Keratinocyte (primary cell): ENCODE measurements at regions not wholly inside any gene's neighbourhood (a gene's known extent, or its start where the extent isn't known, plus 50 kb on each side); places are given as distances from the start of the nearest gene placed in this dataset.

ENCODE experiments used
- DNase-seq: peaks from one replicate; pipeline ENCODE4 v3.0.0-alpha.2; 2011; ENCODE audit warnings: low read depth, missing footprints, low spot score
- FAIRE-seq: peaks from 2 replicates; lab custom pipeline; 2011; peaks lifted over from hg19 to GRCh38; lab: Jason Lieb, UNC
- H2AFZ ChIP-seq: 2 replicates; pipeline ENCODE4 v1.6.0; 2012; ENCODE audit warnings: low read length, control low read depth, inconsistent platforms; ENCODE audit not compliant: control insufficient read depth
- H3K27ac ChIP-seq: 2 replicates; pipeline ENCODE4 v1.5.1; 2011; ENCODE audit warnings: low read length; ENCODE audit not compliant: control insufficient read depth, insufficient read depth
- H3K27me3 ChIP-seq: 3 replicates; pipeline ENCODE4 v1.6.0; 2011; ENCODE audit warnings: low read length; ENCODE audit not compliant: control insufficient read depth, insufficient read depth; ENCODE audit errors: extremely low read depth
- H3K36me3 ChIP-seq, 2 experiments: 2 replicates in 1 of 2; 3 replicates in 1 of 2; pipeline ENCODE4 v1.5.1; 2011; ENCODE audit warnings: low read length in 2 of 2, mild to moderate bottlenecking in 1 of 2; ENCODE audit not compliant: control insufficient read depth in 2 of 2, insufficient read depth in 2 of 2; ENCODE audit errors: extremely low read depth in 1 of 2
- H3K4me1 ChIP-seq: 3 replicates; pipeline ENCODE4 v1.5.1; 2011; ENCODE audit warnings: low read length; ENCODE audit not compliant: control insufficient read depth, insufficient read depth; ENCODE audit errors: extremely low read depth
- H3K4me2 ChIP-seq: 3 replicates; pipeline ENCODE4 v1.6.0; 2011; ENCODE audit warnings: low read depth, low read length; ENCODE audit not compliant: control insufficient read depth, insufficient read depth; ENCODE audit errors: extremely low read depth
- H3K4me3 ChIP-seq, 3 experiments: fragments of 200-600 bp in 1 of 3; sonication (generic) in 1 of 3; 2 replicates in 2 of 3; 3 replicates in 1 of 3; pipeline ENCODE4 v1.5.1; 2011 to 2016; ENCODE audit warnings: low read length in 3 of 3, mild to moderate bottlenecking in 3 of 3, control low read depth in 2 of 3, inconsistent platforms in 1 of 3, low read depth in 1 of 3, mixed read lengths in 1 of 3, mixed run types in 1 of 3, moderate library complexity in 1 of 3; ENCODE audit not compliant: control insufficient read depth in 2 of 3, insufficient read depth in 2 of 3; ENCODE audit errors: extremely low read depth in 1 of 3
- H3K79me2 ChIP-seq: 2 replicates; pipeline ENCODE4 v1.6.0; 2012; ENCODE audit warnings: low read length; ENCODE audit not compliant: control insufficient read depth, insufficient read depth
- H3K9ac ChIP-seq: 3 replicates; pipeline ENCODE4 v1.6.0; 2011; ENCODE audit warnings: low read length; ENCODE audit not compliant: control insufficient read depth, insufficient read depth; ENCODE audit errors: extremely low read depth
- H3K9me1 ChIP-seq: 3 replicates; pipeline ENCODE4 v1.6.0; 2011; ENCODE audit warnings: low read length; ENCODE audit not compliant: control insufficient read depth, insufficient read depth; ENCODE audit errors: extremely low read depth
- H3K9me3 ChIP-seq: 2 replicates; pipeline ENCODE4 v1.5.1; 2012; ENCODE audit warnings: low read depth, low read length; ENCODE audit not compliant: control insufficient read depth
- H4K20me1 ChIP-seq: 3 replicates; pipeline ENCODE4 v1.6.0; 2011; ENCODE audit warnings: low read length; ENCODE audit not compliant: control insufficient read depth, insufficient read depth; ENCODE audit errors: extremely low read depth
- EZH2 ChIP-seq: IDR thresholded peaks from one replicate; pipeline ENCODE4 v1.6.1; 2012; ENCODE audit warnings: inconsistent platforms, mild to moderate bottlenecking, low read length, moderate library complexity
- dilution Hi-C: fragments of 300-500 bp; cut with MboI; formaldehyde crosslinking; loops from one replicate; pipeline ENCODE4 v1.7.0; 2020; ENCODE audit warnings: low sequenced_read_pairs; ENCODE audit not compliant: extremely low pct_ligation_motif_present
- TF ChIP-seq, protein P1 (sequence below), 3 experiments: IDR thresholded peaks in 1 of 3; conservative IDR thresholded peaks in 1 of 3; optimal IDR thresholded peaks in 1 of 3; 2 replicates in 2 of 3; 3 replicates in 1 of 3; pipeline versions ENCODE3 to v1.5.1; 2011; ENCODE audit warnings: low read length in 3 of 3, mild to moderate bottlenecking in 3 of 3, moderate library complexity in 2 of 3, control low read depth in 1 of 3, inconsistent platforms in 1 of 3; ENCODE audit not compliant: insufficient read depth in 2 of 3; ENCODE audit errors: extremely low read depth in 1 of 3

DNA sequence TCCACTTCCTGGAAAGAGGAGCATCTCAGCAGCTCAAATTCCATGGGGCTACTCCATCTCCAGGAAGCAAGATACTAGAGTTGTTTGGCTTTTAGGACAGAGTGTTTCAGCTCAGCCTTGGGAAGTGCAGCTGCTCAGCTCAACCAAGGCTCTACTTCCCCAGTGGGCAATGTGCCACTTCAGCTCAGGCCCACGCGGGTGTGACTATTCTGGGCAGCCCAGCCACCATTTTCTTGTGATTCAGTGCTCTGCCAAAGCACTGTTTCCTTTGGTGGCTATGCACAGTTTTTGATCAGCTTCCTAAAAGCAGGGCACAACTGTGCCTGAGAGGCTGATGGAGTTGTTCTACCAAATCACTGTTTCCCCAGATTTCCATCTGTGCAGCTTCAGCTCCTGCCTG is 1104.9 kb upstream of the TMPRSS15 start:
- H2AFZ ChIP-seq, result no peak overlapping the region
- H3K4me2 ChIP-seq, result no peak overlapping the region
- H3K9me1 ChIP-seq, result no peaks in the 10 kb centered on the region
- H3K4me1 ChIP-seq, result no peaks in the 10 kb centered on the region
- no peaks in the 10 kb centered on the region for H3K27me3 ChIP-seq
- dilution Hi-C loops, result no loop called here
- H3K27ac ChIP-seq, result no peak overlapping the region
- DNase-seq (no peak), FAIRE-seq (no peak)
- H4K20me1 ChIP-seq, result no peaks in the 10 kb centered on the region
- H3K4me3 ChIP-seq, result no peak overlapping the region
- no peak for TF ChIP-seq EZH2
- TF ChIP-seq, protein P1, sequence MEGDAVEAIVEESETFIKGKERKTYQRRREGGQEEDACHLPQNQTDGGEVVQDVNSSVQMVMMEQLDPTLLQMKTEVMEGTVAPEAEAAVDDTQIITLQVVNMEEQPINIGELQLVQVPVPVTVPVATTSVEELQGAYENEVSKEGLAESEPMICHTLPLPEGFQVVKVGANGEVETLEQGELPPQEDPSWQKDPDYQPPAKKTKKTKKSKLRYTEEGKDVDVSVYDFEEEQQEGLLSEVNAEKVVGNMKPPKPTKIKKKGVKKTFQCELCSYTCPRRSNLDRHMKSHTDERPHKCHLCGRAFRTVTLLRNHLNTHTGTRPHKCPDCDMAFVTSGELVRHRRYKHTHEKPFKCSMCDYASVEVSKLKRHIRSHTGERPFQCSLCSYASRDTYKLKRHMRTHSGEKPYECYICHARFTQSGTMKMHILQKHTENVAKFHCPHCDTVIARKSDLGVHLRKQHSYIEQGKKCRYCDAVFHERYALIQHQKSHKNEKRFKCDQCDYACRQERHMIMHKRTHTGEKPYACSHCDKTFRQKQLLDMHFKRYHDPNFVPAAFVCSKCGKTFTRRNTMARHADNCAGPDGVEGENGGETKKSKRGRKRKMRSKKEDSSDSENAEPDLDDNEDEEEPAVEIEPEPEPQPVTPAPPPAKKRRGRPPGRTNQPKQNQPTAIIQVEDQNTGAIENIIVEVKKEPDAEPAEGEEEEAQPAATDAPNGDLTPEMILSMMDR (optimal IDR thresholded peaks at IDR 0.05 in 1 of 3, IDR thresholded peaks at IDR 0.05 in 1 of 3, conservative IDR thresholded peaks at IDR 0.05 in 1 of 3; ENCODE audit: extremely low read depth in 1 of 3, insufficient read depth in 2 of 3, low read length in 3 of 3), result no peak
- H3K36me3 ChIP-seq, result no peaks in the 10 kb centered on the region
- H3K9ac ChIP-seq, result no peak overlapping the region
- no peaks in the 10 kb centered on the region for H3K79me2 ChIP-seq
- peaks cover 2% of the 10 kb centered on the region for H3K9me3 ChIP-seq

DNA sequence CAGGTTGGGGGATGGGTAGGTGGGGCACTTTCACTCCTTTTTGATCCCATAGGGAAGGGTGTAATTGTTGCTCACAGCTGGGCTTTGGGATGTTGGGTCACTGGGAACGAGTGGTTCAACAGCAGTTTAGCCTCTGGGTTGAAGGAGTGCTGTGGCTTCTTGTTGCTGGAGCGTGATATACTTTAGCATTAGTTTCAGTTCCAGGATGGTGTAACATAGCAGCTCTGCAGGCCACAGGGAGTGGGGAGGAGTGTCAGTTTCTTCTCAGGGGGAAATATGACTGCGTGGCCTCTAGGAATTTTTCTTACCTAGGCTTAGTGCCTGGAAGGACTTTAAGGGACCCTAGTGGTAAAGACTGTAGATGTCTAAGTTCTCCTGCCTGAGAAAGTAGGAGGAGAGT is 1105.3 kb upstream of the TMPRSS15 start:
- Histone ChIP-seq H3K79me2 (no peaks in the 10 kb centered on the region), H3K9me1 (no peaks in the 10 kb centered on the region), H4K20me1 (no peaks in the 10 kb centered on the region), H2AFZ (no peak overlapping the region), H3K27ac (no peak overlapping the region), H3K9me3 (peaks cover 3% of the 10 kb centered on the region), H3K4me1 (no peaks in the 10 kb centered on the region), H3K9ac (no peak overlapping the region), H3K36me3 (no peaks in the 10 kb centered on the region), H3K27me3 (no peaks in the 10 kb centered on the region), H3K4me3 (no peak overlapping the region), H3K4me2 (no peak overlapping the region)
- no peak for TF ChIP-seq EZH2
- TF ChIP-seq, protein P1 (optimal IDR thresholded peaks at IDR 0.05 in 1 of 3, IDR thresholded peaks at IDR 0.05 in 1 of 3, conservative IDR thresholded peaks at IDR 0.05 in 1 of 3; ENCODE audit: extremely low read depth in 1 of 3, insufficient read depth in 2 of 3, low read length in 3 of 3), result no peak
- no peak for FAIRE-seq
- DNase-seq, result no peak
- dilution Hi-C loops, result no loop called here
